Upper lobe of right lung (tissue), 1 donor: ENCODE measurements at regions not wholly inside any gene's neighbourhood (a gene's known extent, or its start where the extent isn't known, plus 50 kb on each side); places are given as distances from the start of the nearest gene placed in this dataset.

Experiments used
- ATAC-seq: fragments of 200-7000 bp; cut with Tn5 transposase; one replicate; pipeline ENCODE4 v1.9.1; 2020; ENCODE audit warnings: mild to moderate bottlenecking, moderate library complexity
- DNase-seq: peaks from one replicate; pipeline ENCODE4 v3.0.0-alpha.2; 2020
- H3K27ac ChIP-seq: fragments of 200-600 bp; one replicate; pipeline ENCODE4 v1.8.0; 2022
- H3K27me3 ChIP-seq: fragments of 200-600 bp; one replicate; pipeline ENCODE4 v1.8.0; 2022; ENCODE audit warnings: mild to moderate bottlenecking
- H3K36me3 ChIP-seq: fragments of 200-600 bp; one replicate; pipeline ENCODE4 v1.8.0; 2022
- H3K4me1 ChIP-seq: fragments of 200-600 bp; one replicate; pipeline ENCODE4 v1.8.0; 2022
- H3K4me3 ChIP-seq: fragments of 200-600 bp; one replicate; pipeline ENCODE4 v1.8.0; 2022; ENCODE audit warnings: mild to moderate bottlenecking
- H3K9me3 ChIP-seq: fragments of 200-600 bp; one replicate; pipeline ENCODE4 v1.8.0; 2022
- CTCF ChIP-seq: fragments of 200-600 bp; IDR thresholded peaks from one replicate; pipeline ENCODE4 v1.8.0; 2022; ENCODE audit warnings: antibody characterized with exemption
- intact Hi-C: fragments of 100-400 bp; cut with DNase I; formaldehyde crosslinking; loops from one replicate; pipeline ENCODE4 v1.11.0; 2022
- donor health status: DM: no; HTN: yes; CAD: no; lungs with severe emphysema.

DNA sequence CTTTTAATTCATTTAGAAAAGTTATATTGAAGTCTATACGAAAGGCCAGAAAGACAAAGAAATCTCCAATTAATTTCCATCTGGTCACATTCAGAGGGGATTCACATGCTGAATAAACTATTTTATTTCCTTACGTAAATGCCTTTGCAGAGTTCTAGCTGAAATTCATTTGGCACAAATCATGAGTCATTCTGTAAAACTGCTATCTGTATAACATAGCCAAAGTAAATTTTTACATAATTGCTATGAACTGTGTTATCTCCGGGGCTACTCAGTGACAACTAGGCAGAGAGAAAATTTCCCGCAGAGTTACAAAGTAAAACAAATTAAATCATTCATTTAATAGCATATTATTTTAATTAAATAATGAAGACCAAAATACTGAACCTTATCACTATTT lies 463.2 kb upstream of the ADAMTS16 start:
- no peak overlapping the region for H3K27ac ChIP-seq
- intact Hi-C loops = no loop called here
- H3K4me3 ChIP-seq = no peak overlapping the region
- no peaks in the 10 kb centered on the region for H3K9me3 ChIP-seq
- TF ChIP-seq CTCF = no peak
- no peaks in the 10 kb centered on the region for H3K4me1 ChIP-seq
- H3K27me3 ChIP-seq = no peaks in the 10 kb centered on the region
- DNase-seq (no peak), ATAC-seq (no peak)
- H3K36me3 ChIP-seq = no peaks in the 10 kb centered on the region

- no peaks in the 10 kb centered on the region for H3K36me3 ChIP-seq
- intact Hi-C loops = no loop called here
- H3K27me3 ChIP-seq = no peaks in the 10 kb centered on the region
- no peak overlapping the region for H3K4me3 ChIP-seq
- H3K4me1 ChIP-seq = no peaks in the 10 kb centered on the region
- no peak for DNase-seq
- no peak for ATAC-seq
- H3K27ac ChIP-seq = no peak overlapping the region
- no peak for TF ChIP-seq CTCF
- no peaks in the 10 kb centered on the region for H3K9me3 ChIP-seq
Observed at GRCh38 chr5:4684946-4685345, 455.2 kb upstream of the ADAMTS16 start.

- H3K27ac ChIP-seq = no peak overlapping the region
- H3K4me1 ChIP-seq = no peaks in the 10 kb centered on the region
- no peaks in the 10 kb centered on the region for H3K27me3 ChIP-seq
- H3K36me3 ChIP-seq = no peaks in the 10 kb centered on the region
- no peak overlapping the region for H3K4me3 ChIP-seq
- DNase-seq = no peak
- no peak for TF ChIP-seq CTCF
- H3K9me3 ChIP-seq = no peaks in the 10 kb centered on the region
- intact Hi-C loops = no loop called here
- ATAC-seq = no peak
Observed at GRCh38 chr5:4698596-4698995, 441.5 kb upstream of the ADAMTS16 start.

DNA sequence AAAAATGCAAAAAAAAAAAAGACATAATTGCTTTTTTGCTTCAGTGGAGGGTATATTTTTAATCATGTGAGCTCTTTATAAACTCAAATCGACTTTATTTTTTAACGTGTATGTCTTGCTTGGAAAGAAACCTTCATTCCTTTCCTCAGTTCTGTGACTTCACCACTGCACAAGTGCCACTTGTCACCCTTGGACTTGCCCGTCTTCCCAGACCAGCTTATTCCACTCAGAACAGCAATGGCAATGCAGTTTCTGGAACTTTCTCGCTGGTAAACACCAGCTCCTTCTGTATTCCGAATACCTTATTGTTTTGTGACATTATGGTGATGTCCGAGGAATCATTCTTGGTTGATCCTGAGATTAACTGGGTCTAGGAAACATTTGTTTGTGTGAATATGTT lies 440.5 kb upstream of the ADAMTS16 start:
- H3K27ac ChIP-seq = peak overlapping the region; percentile 73
- H3K27me3 ChIP-seq = no peaks in the 10 kb centered on the region
- no peak overlapping the region for H3K4me3 ChIP-seq
- no peaks in the 10 kb centered on the region for H3K4me1 ChIP-seq
- ATAC-seq (peak; percentile 71), DNase-seq (no peak)
- H3K9me3 ChIP-seq = no peaks in the 10 kb centered on the region
- no peak for TF ChIP-seq CTCF
- no peaks in the 10 kb centered on the region for H3K36me3 ChIP-seq
- intact Hi-C loops = no loop called here

GRCh38 chr5:4700069-4700468 lies 440.1 kb upstream of the ADAMTS16 start:
- peak; percentile 48 for TF ChIP-seq CTCF
- ATAC-seq = peak; percentile 98
- H3K4me3 ChIP-seq = no peak overlapping the region
- no peaks in the 10 kb centered on the region for H3K27me3 ChIP-seq
- H3K4me1 ChIP-seq = no peaks in the 10 kb centered on the region
- H3K9me3 ChIP-seq = no peaks in the 10 kb centered on the region
- intact Hi-C loops = no loop called here
- peak; percentile 85 for DNase-seq
- no peaks in the 10 kb centered on the region for H3K36me3 ChIP-seq
- peak overlapping the region; percentile 73 for H3K27ac ChIP-seq

DNA sequence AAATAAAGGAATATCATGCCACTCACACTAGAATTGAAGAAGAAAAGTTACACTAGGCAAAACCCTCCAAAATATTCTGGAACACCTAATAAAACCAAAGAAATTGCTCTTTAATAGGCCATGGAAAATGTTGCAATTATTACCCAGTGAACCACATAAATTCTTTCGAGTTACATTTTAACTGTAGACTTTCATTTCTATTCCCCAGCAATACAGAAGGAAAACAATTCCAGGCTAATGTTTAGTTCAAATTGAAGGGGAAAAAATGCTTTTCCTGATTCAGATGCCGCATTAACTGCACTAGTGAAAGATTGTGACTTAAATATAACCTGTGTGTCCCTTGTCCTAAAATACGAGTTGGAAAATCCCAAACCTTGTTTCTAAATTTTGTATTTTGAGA lies 439.3 kb upstream of the ADAMTS16 start:
- intact Hi-C loops = no loop called here
- DNase-seq (no peak), ATAC-seq (no peak)
- TF ChIP-seq CTCF = no peak
- Histone ChIP-seq H3K9me3 (no peaks in the 10 kb centered on the region), H3K4me3 (no peak overlapping the region), H3K4me1 (no peaks in the 10 kb centered on the region), H3K27me3 (no peaks in the 10 kb centered on the region), H3K36me3 (no peaks in the 10 kb centered on the region), H3K27ac (no peak overlapping the region)
